Vagina (tissue), 2 donors: ENCODE measurements at regions not wholly inside any gene's neighbourhood (a gene's known extent, or its start where the extent isn't known, plus 50 kb on each side); places are given as distances from the start of the nearest gene placed in this dataset.

Experiments used
- CTCF ChIP-seq, 3 experiments: fragments of 450-650 bp in 2 of 3; fragments of 200-600 bp in 1 of 3; sonication (generic) in 1 of 3; IDR thresholded peaks; one replicate each; pipeline ENCODE4 v1.5.1; 2017 to 2019; ENCODE audit warnings: antibody characterized with exemption in 3 of 3, mild to moderate bottlenecking in 2 of 3, moderate library complexity in 2 of 3
- POLR2A ChIP-seq, 2 donors: fragments of 450-650 bp; IDR thresholded peaks; one replicate each; pipeline ENCODE4 v1.6.1; 2017; ENCODE audit warnings: antibody characterized with exemption in 2 of 2, mild to moderate bottlenecking in 2 of 2, moderate library complexity in 2 of 2
- POLR2AphosphoS5 ChIP-seq, 2 donors: sonication (generic); formaldehyde crosslinking; IDR thresholded peaks; one replicate each; pipeline ENCODE4 v1.9.0; 2017; ENCODE audit warnings: antibody characterized with exemption in 2 of 2, mild to moderate bottlenecking in 2 of 2, low read depth in 1 of 2; ENCODE audit not compliant: insufficient read depth in 1 of 2

- TF ChIP-seq CTCF (IDR thresholded peaks at IDR 0.05) (no peak), POLR2A (IDR thresholded peaks at IDR 0.05) (no peak), POLR2AphosphoS5 (IDR thresholded peaks at IDR 0.05; ENCODE audit: insufficient read depth in 1 of 2, low read depth in 1 of 2) (no peak)
Observed at GRCh38 chr1:221141096-221141495, 261.9 kb downstream of the HLX start.
